Adrenal gland (tissue), 5 donors: ENCODE measurements at regions not wholly inside any gene's neighbourhood (a gene's known extent, or its start where the extent isn't known, plus 50 kb on each side); places are given as distances from the start of the nearest gene placed in this dataset.

Experiments used
- POLR2A ChIP-seq, 2 donors: fragments of 450-650 bp; IDR thresholded peaks; one replicate each; pipeline ENCODE4 v1.6.1; 2017; ENCODE audit warnings: antibody characterized with exemption in 2 of 2, mild to moderate bottlenecking in 2 of 2, moderate library complexity in 1 of 2
- TF ChIP-seq, protein P1 (sequence below), 6 experiments: fragments of 450-650 bp in 4 of 6; fragments of 200-600 bp in 2 of 6; sonication (generic) in 1 of 6; IDR thresholded peaks; 1 replicate in 5 of 6; 2 replicates in 1 of 6; pipeline versions ENCODE4 v1.5.1 to v1.8.0; 2016 to 2021; ENCODE audit warnings: antibody characterized with exemption in 6 of 6, mild to moderate bottlenecking in 2 of 6, moderate library complexity in 1 of 6
- donor health status: DM: no; HTN: no; CAD: no.

GRCh38 chr3:171948674-171949073, 90.7 kb upstream of the FNDC3B start:
- no peak for TF ChIP-seq POLR2A (IDR thresholded peaks at IDR 0.05)
- TF ChIP-seq, protein P1, sequence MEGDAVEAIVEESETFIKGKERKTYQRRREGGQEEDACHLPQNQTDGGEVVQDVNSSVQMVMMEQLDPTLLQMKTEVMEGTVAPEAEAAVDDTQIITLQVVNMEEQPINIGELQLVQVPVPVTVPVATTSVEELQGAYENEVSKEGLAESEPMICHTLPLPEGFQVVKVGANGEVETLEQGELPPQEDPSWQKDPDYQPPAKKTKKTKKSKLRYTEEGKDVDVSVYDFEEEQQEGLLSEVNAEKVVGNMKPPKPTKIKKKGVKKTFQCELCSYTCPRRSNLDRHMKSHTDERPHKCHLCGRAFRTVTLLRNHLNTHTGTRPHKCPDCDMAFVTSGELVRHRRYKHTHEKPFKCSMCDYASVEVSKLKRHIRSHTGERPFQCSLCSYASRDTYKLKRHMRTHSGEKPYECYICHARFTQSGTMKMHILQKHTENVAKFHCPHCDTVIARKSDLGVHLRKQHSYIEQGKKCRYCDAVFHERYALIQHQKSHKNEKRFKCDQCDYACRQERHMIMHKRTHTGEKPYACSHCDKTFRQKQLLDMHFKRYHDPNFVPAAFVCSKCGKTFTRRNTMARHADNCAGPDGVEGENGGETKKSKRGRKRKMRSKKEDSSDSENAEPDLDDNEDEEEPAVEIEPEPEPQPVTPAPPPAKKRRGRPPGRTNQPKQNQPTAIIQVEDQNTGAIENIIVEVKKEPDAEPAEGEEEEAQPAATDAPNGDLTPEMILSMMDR (IDR thresholded peaks at IDR 0.05) = no peak
